ENCODE measurements at regions not wholly inside any gene's neighbourhood (a gene's known extent, or its start where the extent isn't known, plus 50 kb on each side); places are given as distances from the start of the nearest gene placed in this dataset.

DNA sequence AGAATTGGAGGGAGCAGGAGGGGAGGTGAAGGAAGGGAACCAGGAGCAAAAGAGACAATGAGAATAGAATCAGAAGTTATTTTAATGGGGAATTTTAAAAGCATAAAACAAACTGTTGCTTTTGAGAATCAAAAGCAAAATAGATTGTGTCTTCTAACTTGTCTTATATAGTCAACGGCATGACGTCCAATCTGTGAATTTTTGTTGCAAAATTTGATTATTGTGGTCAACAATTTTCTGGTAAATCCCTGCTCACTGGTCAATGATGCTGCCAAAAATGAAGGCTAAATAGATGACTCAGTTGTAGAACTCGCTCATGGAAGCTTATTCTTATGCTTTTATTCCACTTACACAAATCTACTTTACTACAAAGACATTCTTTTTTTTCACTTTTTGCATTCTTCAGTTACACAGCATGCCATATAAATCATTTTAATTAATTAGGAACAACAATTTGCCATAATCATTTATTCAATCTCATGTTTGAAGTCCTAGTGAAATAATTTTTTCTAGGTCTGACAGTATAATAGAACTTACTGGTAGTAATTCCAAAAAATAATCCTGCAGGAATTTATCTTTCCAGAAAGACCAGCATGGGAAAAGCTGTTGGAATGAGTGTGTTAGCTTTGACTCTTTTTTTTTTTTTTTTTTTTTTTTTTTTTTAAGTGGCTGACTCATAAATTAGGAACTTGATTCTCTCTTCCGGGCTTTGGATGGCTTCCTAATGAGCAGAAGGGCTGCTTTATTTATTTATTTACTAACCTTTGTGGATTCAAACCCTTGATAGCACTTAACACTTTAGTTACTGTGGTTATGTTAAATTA, 256.9 kb downstream of the SPRY2 start:
- TF ChIP-seq CTCF (IDR thresholded peaks at IDR 0.05) = no peak
- Histone ChIP-seq H3K4me1 (no peaks in the 10 kb centered on the region), H3K36me3 (no peaks in the 10 kb centered on the region), H3K27ac (no peak overlapping the region), H3K4me3 (no peak overlapping the region), H3K27me3 (no peaks in the 10 kb centered on the region), H3K9me3 (no peaks in the 10 kb centered on the region), H3K9ac (ENCODE audit: low read depth in 2 of 2, low read length in 2 of 2) (no peak overlapping the region)
- no peak for DNase-seq
- intact Hi-C loops (cut with DNase I) = no loop called here

DNA sequence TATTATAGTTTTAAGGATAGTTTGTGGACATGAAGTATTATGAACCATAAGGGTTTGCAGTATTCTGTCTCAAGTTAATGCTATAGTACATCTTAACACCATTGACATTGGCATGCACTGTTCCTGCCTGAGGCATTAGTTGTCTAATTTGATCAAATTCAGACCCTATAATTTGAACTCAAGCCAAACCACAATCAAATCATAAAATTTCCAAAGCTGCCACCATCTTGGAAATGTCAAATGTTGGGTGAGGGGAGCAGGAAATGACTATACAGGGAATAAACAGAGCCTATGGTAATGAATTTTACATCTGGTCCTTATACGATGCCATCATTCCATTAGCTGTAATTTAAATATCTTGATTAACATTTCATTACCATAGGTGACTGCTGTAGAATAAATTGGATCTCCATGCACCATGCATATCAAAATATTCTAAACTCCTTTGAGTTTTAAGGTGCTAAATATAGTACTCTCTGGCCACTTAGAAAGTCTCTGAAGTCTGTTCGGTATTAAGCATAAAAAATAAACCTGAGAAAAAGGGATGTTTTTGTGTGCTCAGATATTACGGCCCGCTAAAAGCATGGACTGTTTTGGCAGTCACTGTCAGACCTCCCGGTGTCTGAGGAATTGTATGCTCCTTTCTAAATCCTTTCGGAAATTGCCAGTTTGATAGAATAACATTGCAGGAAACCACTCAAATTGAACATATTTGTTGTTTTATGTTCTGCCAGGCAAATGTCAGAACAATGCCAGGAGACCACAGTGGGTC, 257.7 kb downstream of the SPRY2 start:
- no peak for DNase-seq
- no peaks in the 10 kb centered on the region for H3K9me3 ChIP-seq
- H3K27ac ChIP-seq = no peak overlapping the region
- H3K27me3 ChIP-seq = no peaks in the 10 kb centered on the region
- H3K9ac ChIP-seq (ENCODE audit: low read depth in 2 of 2, low read length in 2 of 2) = no peak overlapping the region
- H3K36me3 ChIP-seq = no peaks in the 10 kb centered on the region
- no peak overlapping the region for H3K4me3 ChIP-seq
- no peak for TF ChIP-seq CTCF (IDR thresholded peaks at IDR 0.05)
- intact Hi-C loops (cut with DNase I) = no loop called here
- H3K4me1 ChIP-seq = no peaks in the 10 kb centered on the region

- no peaks in the 10 kb centered on the region for H3K36me3 ChIP-seq
- TF ChIP-seq CTCF (IDR thresholded peaks at IDR 0.05) = no peak
- H3K4me1 ChIP-seq = no peaks in the 10 kb centered on the region
- intact Hi-C loops (cut with DNase I) = no loop called here
- no peak overlapping the region for H3K9ac ChIP-seq (ENCODE audit: low read depth in 2 of 2, low read length in 2 of 2)
- no peaks in the 10 kb centered on the region for H3K9me3 ChIP-seq
- DNase-seq = no peak
- no peak overlapping the region for H3K4me3 ChIP-seq
- H3K27ac ChIP-seq = no peak overlapping the region
- H3K27me3 ChIP-seq = no peaks in the 10 kb centered on the region
Observed at GRCh38 chr13:80082396-80083080, 258.4 kb downstream of the SPRY2 start.

DNA sequence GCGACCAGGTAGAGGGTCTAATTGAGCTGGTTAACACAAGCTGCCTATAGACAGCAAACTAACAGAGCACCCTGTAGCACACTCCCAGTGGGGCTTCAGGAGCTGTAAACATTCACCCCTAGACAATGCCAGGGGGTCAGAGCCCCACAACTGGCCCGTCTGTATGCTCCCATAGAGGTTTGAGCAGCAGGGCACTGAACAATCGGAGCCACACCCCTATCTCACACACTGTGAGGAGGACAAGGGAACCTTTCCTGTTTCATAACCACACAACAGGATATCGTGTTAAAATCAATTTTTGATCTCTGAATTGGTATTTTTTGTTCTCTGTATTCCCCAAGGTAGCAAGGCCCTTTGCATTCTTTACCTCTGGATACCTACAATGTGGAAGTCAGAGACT, 266.1 kb downstream of the SPRY2 start:
- no peak for TF ChIP-seq CTCF (IDR thresholded peaks at IDR 0.05)
- DNase-seq = no peak
- no peaks in the 10 kb centered on the region for H3K27me3 ChIP-seq
- no peak overlapping the region for H3K27ac ChIP-seq
- H3K9me3 ChIP-seq = no peaks in the 10 kb centered on the region
- H3K4me1 ChIP-seq = no peaks in the 10 kb centered on the region
- intact Hi-C loops (cut with DNase I) = no loop called here
- no peak overlapping the region for H3K4me3 ChIP-seq
- no peaks in the 10 kb centered on the region for H3K36me3 ChIP-seq
- no peak overlapping the region for H3K9ac ChIP-seq (ENCODE audit: low read depth in 2 of 2, low read length in 2 of 2)

- H3K4me3 ChIP-seq = no peak overlapping the region
- H3K27ac ChIP-seq = no peak overlapping the region
- H3K9ac ChIP-seq (ENCODE audit: low read depth in 2 of 2, low read length in 2 of 2) = no peak overlapping the region
- no peak for TF ChIP-seq CTCF (IDR thresholded peaks at IDR 0.05)
- no peak for DNase-seq
- no peaks in the 10 kb centered on the region for H3K4me1 ChIP-seq
- H3K36me3 ChIP-seq = no peaks in the 10 kb centered on the region
- H3K27me3 ChIP-seq = no peaks in the 10 kb centered on the region
- intact Hi-C loops (cut with DNase I) = no loop called here
- H3K9me3 ChIP-seq = no peaks in the 10 kb centered on the region
Observed at GRCh38 chr13:80074143-80074752, 266.7 kb downstream of the SPRY2 start.

All from colonic mucosa (tissue), 4 donors.